Right ventricle myocardium inferior (tissue), 1 donor: ENCODE measurements at regions not wholly inside any gene's neighbourhood (a gene's known extent, or its start where the extent isn't known, plus 50 kb on each side); places are given as distances from the start of the nearest gene placed in this dataset.

Source experiments
- ATAC-seq: fragments of 200-7000 bp; cut with Tn5 transposase; one replicate; pipeline ENCODE4 v1.9.1; 2020; ENCODE audit warnings: mild to moderate bottlenecking, moderate library complexity
- DNase-seq: peaks from one replicate; pipeline ENCODE4 v3.0.0; 2021; ENCODE audit errors: missing footprints
- intact Hi-C: fragments of 100-400 bp; cut with DNase I; formaldehyde crosslinking; loops from one replicate; pipeline ENCODE4 v1.11.0; 2022
- donor health status: DM: no; HTN: yes; CAD: no; lungs with severe emphysema.

GRCh38 chr1:87686136-87686495 lies 357.4 kb downstream of the LMO4 start:
- no peak for ATAC-seq
- intact Hi-C loops, result no loop called here
- DNase-seq, result no peak

GRCh38 chr1:87686671-87687070 lies 358.0 kb downstream of the LMO4 start:
- ATAC-seq (no peak), DNase-seq (no peak)
- intact Hi-C loops, result no loop called here

GRCh38 chr1:87688136-87688535 lies 359.5 kb downstream of the LMO4 start:
- no peak for DNase-seq
- ATAC-seq, result no peak
- intact Hi-C loops, result no loop called here

DNA sequence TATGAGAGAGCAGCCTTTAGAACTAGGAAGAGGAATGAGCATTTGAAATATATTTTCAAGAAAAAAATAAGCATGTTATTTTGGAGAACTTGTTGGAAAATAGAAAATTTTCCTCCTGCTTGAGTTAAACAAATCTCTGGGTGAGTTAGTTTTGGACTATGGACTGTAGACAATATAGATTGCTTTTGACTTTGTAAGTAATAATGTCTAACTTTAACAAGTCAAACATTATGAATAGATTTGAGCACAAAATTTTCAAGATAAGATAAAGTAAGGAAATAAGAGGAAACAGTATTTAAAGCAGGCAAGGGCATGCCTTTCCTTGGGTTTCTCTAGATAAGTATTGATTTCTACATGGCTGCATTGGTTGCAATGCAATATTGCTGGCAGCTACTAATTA lies 360.8 kb downstream of the LMO4 start:
- no peak for ATAC-seq
- intact Hi-C loops, result no loop called here

GRCh38 chr1:87696483-87696882 lies 367.8 kb downstream of the LMO4 start:
- ATAC-seq (no peak), DNase-seq (no peak)
- intact Hi-C loops, result no loop called here

More for the DNA sequence above, 360.8 kb downstream of the LMO4 start:
- no peak for DNase-seq

- DNase-seq, result no peak
- intact Hi-C loops, result no loop called here
- ATAC-seq, result no peak
Measured at GRCh38 chr1:87702455-87702854, 373.8 kb downstream of the LMO4 start.

DNA sequence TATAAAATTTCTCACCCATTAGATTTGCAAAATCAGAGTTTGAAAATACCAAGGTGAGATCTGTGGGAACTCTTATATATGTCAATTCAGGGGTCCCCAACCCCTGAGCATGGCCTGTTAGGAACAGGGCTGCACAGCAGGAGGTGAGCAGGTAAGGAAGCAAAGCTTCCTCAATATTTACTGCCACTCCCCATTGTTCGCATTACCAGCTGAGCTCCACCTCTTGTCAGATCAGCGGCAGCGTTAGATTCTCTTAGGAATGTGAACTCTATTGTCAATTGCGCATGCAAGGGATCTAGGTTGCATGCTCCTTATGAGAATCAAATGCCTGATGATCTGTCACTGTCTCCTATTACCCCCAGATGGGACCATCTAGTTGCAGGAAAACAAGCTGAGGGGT lies 376.6 kb downstream of the LMO4 start:
- no peak for ATAC-seq
- intact Hi-C loops, result no loop called here
- DNase-seq, result no peak

DNA sequence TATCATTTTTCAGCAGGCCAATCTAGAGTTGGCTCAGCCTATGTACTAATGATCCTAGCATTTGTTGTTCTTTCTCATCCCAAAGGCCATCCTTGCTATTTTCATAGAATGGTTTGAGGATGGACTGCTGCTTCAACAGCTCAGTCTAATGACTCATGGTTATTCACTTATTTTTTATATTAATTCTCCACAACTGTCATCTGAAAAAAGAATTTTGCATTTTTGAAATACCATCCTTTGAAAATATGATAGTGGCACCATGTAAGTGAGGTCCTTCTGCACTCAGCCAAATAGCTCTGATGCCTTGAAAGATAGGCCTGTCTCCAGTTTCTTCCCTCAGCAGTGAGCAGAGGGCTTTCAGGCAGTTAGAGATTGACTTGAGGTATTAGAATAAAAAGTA lies 377.5 kb downstream of the LMO4 start:
- DNase-seq (no peak), ATAC-seq (no peak)
- intact Hi-C loops, result no loop called here

GRCh38 chr1:87706779-87707228 lies 378.1 kb downstream of the LMO4 start:
- intact Hi-C loops, result no loop called here
- no peak for DNase-seq
- no peak for ATAC-seq

DNA sequence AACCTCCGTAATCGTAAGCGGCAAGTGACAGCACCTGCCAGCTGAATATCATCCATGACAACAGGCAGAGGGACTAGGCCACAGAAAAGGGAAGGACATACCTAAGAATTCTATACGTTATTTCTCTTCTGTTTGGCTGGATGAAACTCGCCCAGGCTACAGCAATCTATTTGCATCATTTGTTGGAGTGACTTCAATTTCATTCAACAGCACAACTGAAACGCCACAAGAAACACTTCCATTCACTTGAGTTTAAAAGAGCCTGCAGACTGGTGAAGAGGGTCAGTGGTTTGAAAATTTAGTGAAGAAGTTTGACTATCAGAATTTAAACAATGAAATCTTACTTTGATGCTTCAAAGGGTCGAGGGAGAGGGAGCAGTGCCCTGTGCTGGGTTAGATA lies 378.7 kb downstream of the LMO4 start:
- ATAC-seq (no peak), DNase-seq (no peak)
- intact Hi-C loops, result no loop called here

GRCh38 chr1:87712261-87713010 lies 383.8 kb downstream of the LMO4 start:
- no peak for ATAC-seq
- intact Hi-C loops, result no loop called here
- DNase-seq, result no peak

GRCh38 chr1:87714278-87714677 lies 385.6 kb downstream of the LMO4 start:
- intact Hi-C loops, result no loop called here
- no peak for ATAC-seq

GRCh38 chr1:87715052-87715451 lies 386.4 kb downstream of the LMO4 start:
- no peak for DNase-seq
- ATAC-seq, result no peak
- intact Hi-C loops, result no loop called here

More at GRCh38 chr1:87714278-87714677, 385.6 kb downstream of the LMO4 start:
- DNase-seq, result no peak

GRCh38 chr1:87715471-87715870 lies 386.8 kb downstream of the LMO4 start:
- ATAC-seq (no peak), DNase-seq (no peak)
- intact Hi-C loops, result no loop called here

GRCh38 chr1:87717157-87717670 lies 388.5 kb downstream of the LMO4 start:
- DNase-seq (no peak), ATAC-seq (no peak)
- intact Hi-C loops, result no loop called here

GRCh38 chr1:87718241-87718950 lies 389.7 kb downstream of the LMO4 start:
- ATAC-seq, result no peak
- intact Hi-C loops, result no loop called here
- no peak for DNase-seq

- intact Hi-C loops, result no loop called here
- DNase-seq, result no peak
- ATAC-seq, result no peak
Measured at GRCh38 chr1:87719658-87720057, 391.0 kb downstream of the LMO4 start.

GRCh38 chr1:87720561-87720960 lies 391.9 kb downstream of the LMO4 start:
- DNase-seq, result no peak
- no peak for ATAC-seq
- intact Hi-C loops, result no loop called here

DNA sequence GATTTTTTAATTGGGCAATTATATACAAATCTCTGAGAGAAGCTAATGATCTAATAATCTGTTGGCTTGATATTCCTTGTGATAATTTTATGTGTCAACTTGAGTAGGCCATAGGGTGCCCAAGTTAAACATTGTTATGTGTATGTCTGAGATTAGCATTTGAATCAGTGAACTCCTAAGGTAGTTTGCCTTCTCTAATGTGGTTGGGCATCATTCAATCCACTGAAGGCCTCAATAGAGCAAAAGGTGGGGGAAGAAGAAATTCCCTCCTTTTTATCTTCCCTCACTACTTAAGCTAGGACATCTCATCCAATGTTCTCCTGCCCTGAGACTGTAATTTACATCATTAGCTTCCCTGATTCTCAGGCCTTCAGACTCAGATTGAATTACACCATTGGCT lies 394.5 kb downstream of the LMO4 start:
- DNase-seq, result no peak

DNA sequence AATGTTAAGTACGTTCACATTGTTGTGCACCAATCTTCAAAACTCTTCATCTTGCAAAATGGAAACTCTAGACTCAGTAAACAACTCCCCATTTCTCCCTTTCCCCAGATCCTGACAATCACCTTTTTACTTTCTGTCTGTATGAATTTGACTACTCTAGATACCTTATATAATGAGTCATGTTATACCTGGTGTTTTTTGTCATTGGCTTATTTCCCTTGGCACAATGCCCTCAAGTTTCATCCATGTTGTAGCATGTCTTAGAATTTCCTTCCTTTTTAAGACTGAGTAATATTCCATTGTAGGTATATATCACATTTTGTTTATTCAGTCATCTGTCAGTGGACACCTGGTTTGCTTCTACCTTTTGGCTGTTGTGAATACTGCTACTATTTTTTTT lies 399.5 kb downstream of the LMO4 start:
- intact Hi-C loops, result no loop called here
- DNase-seq, result no peak
- ATAC-seq, result no peak

More for the DNA sequence above, 394.5 kb downstream of the LMO4 start:
- ATAC-seq, result no peak
- intact Hi-C loops, result no loop called here
